ENCODE measurements at regions not wholly inside any gene's neighbourhood (a gene's known extent, or its start where the extent isn't known, plus 50 kb on each side); places are given as distances from the start of the nearest gene placed in this dataset.

- no peak for TF ChIP-seq POLR2A (IDR thresholded peaks at IDR 0.05; ENCODE audit: low read depth, low read length)
- no peak for TF ChIP-seq POLR2AphosphoS5 (IDR thresholded peaks at IDR 0.05; ENCODE audit: low read depth, low read length)
Observed at GRCh38 chr10:64394744-64395143, 873.5 kb downstream of the REEP3 start.

All from GM12892 (cell line).